Renal cortical epithelial cell (primary cell): ENCODE measurements at regions not wholly inside any gene's neighbourhood (a gene's known extent, or its start where the extent isn't known, plus 50 kb on each side); places are given as distances from the start of the nearest gene placed in this dataset.
A peak's percentile ranks its signal among the peaks of the same experiment; 100 is the strongest.

Experiments
- DNase-seq: peaks from one replicate; pipeline ENCODE4 v3.0.0-alpha.2; 2011; ENCODE audit warnings: low read depth

DNA sequence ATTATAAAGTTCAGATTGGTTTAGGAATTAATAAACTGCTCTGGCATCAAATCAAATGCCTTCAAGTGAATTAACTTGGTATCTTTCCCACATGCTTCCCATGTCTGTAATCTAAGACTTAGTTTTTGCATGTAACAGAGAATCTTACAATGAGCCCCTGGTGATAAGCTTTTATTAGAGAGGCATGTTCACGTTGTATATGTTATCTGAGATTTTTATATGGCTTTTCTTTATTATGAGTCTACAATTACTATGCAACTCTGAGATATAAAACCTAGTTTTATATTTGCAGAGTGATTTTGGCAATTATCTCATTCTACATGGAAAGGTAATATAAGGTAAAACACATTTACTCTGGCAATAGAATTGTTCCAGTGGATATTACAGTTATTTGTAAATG, 1578.4 kb upstream of the IGFBP7 start:
- DNase-seq, result no peak

- DNase-seq, result no peak
These were observed 1569.7 kb upstream of the IGFBP7 start for GRCh38 chr4:58679886-58680285.

- DNase-seq, result no peak
These were observed 1568.9 kb upstream of the IGFBP7 start for GRCh38 chr4:58679051-58679450.

DNA sequence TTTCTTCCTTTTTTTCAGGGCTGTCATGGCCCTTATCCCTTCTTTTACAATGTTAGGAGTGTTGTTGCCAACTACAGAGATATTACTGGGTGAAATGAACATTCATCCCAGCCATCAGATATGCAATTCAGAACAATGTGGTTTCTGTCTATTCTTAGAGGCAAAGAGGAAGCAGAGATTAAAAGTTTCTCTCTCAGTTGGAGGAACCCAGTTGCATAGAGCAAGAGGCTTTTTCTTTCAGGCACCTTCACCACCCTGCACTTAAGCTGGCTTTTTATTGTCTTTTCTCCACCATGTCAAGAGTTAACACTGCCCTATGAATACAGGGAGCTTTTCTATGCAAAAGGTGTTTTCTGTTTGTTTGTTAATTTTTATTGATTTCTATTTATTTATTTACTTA, 1559.6 kb upstream of the IGFBP7 start:
- no peak for DNase-seq

DNA sequence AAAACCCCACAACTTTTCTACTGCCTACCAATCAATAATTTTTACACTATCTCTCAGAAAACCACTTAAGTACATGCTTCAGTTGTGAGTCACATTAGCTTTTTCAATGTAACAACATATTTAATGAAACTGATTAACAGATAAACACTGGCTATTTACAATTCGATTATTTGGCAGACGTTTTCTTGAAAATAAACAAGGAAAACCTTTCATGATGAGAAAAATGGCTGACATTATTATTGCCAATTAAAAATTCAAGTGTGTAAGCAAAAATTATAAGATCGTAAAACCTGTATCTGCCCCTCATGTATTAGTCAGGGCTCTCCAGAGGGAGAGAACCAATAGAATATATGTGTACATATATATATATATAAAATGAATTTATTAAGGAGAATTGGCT, 1555.5 kb upstream of the IGFBP7 start:
- DNase-seq, result no peak

DNA sequence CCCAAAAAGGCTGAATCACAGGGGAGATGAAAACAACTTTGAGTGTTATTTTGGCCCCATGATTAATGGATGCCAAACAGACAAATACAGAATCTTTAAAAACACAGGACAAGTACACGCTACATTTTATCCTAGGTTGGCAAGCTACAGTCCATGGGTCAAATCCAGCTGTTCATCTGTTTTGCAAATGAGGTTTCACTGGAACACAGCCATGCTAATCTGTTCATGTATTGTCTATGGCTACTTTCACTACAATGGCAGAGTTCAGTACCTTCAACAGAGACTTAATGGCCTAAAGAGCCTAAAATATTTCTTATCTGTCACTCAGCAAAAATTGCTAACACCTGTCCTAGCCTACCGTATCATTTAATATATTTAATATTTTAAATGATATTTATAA, 1548.5 kb upstream of the IGFBP7 start:
- no peak for DNase-seq

DNA sequence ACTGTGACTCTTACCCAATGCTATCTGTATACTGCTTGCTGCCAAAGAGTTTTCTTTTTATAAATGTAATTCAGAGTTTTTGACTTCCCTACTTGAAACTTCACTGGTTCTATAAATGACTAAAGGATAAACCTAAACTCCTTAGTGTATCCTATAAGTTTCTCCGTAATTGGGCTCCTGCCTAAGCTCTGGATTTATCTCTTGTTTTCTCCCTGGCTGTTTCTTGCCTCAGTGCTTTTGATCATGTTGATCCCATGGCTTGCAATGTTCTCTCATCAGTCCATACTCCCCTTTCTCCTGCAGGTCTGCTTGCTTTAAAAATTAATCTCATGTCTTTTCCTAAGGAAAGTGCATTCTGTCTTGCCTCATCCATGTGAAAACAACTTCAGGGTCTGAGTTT, 1543.1 kb upstream of the IGFBP7 start:
- DNase-seq, result no peak

DNA sequence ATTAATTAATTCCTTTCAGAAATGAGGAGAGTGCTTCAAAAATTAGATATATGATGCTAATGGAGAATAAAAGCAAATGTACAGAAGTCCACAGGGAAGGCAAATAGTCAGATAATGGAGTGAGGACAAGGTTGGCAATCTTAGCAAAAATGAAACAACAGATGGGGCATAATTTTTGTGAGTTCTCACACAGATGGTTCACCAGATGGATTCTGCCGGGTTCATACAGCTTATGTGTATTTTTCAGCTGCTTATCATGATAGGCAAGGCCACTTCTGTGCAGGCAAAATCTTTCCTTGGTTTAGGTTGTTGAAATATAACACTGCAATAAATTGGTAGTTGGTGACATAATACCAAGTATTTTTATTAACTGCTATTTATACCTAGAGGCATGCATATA, 1539.0 kb upstream of the IGFBP7 start:
- DNase-seq, result no peak

DNA sequence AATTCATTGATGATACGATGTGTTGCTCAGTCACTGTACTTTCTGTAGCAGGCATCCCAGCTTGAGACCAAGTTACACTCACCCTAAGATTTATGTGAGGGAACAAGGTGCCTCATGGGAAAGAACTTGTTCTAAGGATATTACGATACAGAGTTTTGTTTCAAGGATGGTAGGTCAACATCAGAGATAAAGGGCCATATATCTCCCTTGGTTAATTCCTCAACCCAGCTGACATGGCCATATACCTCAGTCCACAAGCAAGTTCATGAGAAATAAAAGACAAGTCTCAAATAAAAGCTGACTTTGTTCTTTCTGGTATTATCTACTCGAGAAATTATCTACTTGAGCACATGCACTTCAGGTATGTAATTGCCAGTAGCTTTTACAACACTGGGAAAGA, 1535.9 kb upstream of the IGFBP7 start:
- DNase-seq, result no peak

- DNase-seq, result no peak
These were observed 1534.4 kb upstream of the IGFBP7 start for GRCh38 chr4:58644549-58644948.

DNA sequence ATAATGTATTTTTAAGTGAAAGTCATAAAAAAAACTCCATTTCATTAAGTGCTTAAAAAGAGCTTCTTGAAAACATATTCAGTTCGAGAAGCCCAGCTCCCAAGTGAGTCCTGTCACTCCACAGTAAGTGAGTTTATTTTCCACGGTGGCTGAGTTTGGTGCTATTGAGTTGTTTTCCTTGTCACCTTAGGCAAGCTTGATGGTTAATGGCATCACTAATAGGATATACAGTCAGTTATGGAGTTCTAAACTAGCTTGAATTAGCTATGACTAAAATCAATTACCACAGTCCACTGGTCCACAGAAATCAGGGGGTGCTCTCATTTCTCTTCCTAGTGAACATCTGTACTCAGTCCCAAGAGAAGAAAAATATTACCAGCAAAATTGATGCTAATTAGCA, 1526.2 kb upstream of the IGFBP7 start:
- DNase-seq, result no peak

GRCh38 chr4:58617226-58617625, 1507.0 kb upstream of the IGFBP7 start:
- DNase-seq, result no peak

GRCh38 chr4:58611012-58611411, 1500.8 kb upstream of the IGFBP7 start:
- DNase-seq, result no peak

- DNase-seq, result no peak
These were observed 1496.1 kb upstream of the IGFBP7 start for GRCh38 chr4:58606303-58606702.

DNA sequence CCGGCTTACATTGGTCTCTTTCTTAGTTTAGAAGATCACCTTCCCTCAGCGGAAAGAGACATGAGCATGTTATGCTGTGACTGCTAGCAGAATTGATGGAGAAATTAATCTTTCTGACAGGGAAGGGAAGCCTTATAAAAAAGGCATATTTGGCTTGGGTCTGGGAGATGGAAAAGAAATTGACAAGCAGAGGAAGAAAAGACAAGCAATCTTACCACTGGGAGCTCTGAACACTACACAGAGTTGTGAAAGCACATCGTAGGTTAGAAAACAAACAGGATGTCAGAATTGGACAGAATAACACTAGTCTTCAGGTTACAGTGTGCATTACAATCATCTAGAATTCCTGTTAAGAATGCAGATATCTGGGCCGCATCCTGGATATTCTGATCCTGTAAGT, 1493.8 kb upstream of the IGFBP7 start:
- DNase-seq, result no peak

DNA sequence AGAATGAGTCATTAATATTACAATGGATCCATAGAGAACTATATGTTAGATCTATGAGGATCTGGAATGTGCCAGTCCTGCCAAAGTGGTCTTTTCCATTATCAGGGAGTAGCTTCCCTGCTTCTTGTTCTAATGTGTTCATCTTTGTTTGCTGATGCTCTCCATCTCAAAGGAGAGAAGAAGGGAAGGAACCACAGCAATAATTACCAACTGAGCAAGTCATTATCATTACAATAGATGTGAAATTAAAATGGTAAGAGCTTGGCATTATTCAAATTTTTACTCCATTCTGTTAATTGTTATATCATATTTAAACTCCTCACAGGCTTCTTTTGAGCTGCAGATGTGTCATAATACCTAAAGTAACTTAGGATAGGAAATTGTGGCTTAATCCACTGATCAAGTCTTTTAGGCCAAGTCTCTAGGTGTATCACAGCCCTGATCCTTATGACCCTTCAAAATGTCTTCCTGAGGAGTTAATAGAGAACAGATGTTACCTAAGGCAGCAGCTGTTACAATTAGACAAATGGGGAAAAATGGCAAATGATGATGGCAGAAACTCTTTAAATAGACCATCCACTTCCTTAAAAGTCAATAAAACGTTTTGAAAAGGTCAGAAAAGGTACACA, 1492.7 kb upstream of the IGFBP7 start:
- DNase-seq, result no peak

DNA sequence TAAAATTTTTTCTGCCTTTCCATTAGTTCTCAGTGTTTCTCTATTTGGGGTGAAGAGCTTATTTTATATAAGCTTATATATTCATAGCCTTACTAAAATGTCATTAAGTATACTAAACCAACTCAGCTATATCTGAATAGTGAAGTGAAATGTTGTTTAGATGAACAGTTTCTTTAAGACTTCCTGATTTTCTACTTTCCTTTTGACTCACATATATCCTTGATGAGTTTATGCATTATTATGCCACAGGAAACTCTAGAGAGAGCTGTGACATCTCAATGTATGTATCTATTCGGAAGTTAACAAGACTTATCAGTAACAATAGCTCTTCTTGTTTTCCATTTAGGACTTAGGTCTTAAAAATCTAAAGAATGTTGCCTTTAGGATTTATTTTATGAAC, 1491.8 kb upstream of the IGFBP7 start:
- no peak for DNase-seq

GRCh38 chr4:58600290-58600689, 1490.1 kb upstream of the IGFBP7 start:
- no peak for DNase-seq

GRCh38 chr4:58590722-58591121, 1480.5 kb upstream of the IGFBP7 start:
- peak; percentile 65 for DNase-seq

DNA sequence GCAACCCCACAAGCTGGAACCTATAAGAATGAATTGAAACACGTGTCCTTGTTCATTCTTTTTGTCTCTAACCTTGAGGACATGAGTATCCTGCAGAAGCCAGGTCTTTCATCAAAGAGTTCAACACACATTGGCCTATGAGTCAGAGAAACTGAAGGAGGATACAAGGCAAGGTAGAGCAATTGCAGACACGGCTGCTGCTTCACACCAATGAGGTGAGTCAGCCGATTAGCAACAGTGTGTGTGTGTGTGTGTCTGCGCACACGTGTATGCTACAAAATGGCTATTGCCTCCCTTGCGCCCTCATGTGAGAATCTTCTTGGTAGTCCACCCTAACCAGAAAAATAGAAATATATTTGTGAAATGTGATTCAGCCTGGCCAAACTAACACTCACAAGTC, 1477.7 kb upstream of the IGFBP7 start:
- DNase-seq, result peak; percentile 46

DNA sequence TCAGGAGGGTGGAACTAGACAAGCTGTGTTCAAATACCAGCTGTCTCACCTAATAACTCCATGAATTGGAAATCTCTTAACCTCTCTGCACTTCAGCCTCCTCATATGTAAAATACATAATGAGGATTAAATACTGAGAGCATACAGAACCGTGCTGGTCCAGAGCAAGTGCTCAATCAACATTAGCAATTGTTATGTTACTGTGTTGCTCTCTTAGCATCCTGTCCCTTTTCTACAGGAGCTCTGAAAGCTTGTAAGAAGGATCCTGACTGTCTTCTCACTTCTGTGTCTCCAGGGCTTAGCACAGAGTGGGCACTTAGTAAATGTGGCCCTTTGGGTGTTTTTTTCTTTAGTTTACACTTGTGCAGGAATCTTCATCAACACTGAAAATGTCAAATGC, 1456.1 kb upstream of the IGFBP7 start:
- DNase-seq, result no peak

- no peak for DNase-seq
These were observed 1454.7 kb upstream of the IGFBP7 start for GRCh38 chr4:58564695-58565475.

DNA sequence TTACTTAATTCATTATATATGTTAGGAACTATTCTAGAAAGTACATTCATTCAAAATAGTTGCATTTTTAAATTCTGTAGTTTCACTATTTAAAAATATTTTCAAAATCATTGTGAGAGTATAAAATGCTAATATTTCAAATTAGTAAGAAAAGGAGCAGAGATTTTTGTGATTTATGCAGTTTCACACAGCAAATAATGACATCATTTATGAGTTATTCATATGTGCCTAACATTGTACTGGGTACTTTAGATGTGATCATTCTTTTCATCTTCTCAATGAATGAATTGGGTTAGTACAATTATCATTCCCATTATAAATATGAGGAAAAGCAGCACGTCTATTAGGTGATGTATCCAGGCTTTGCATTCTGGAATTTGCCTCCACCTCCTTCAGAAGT, 1451.0 kb upstream of the IGFBP7 start:
- DNase-seq, result no peak

- no peak for DNase-seq
These were observed 1450.6 kb upstream of the IGFBP7 start for GRCh38 chr4:58560736-58561135.
